Adrenal gland (tissue), 9 donors: ENCODE measurements at regions not wholly inside any gene's neighbourhood (a gene's known extent, or its start where the extent isn't known, plus 50 kb on each side); places are given as distances from the start of the nearest gene placed in this dataset.

Experiments
- DNase-seq, 7 donors: peaks; one replicate each; pipeline ENCODE4 v3.0.0-alpha.2; 2019 to 2020
- H3K27ac ChIP-seq, 5 donors: fragments of 200-600 bp; sonication (generic) in 4 of 5; 1 replicate in 3 of 5; 2 replicates in 2 of 5; pipeline versions ENCODE4 v1.5.1 to v1.8.0; 2016 to 2020; ENCODE audit warnings: mild to moderate bottlenecking in 1 of 5
- H3K27me3 ChIP-seq: fragments of 200-600 bp; 2 replicates; pipeline ENCODE4 v1.8.0; 2021
- H3K36me3 ChIP-seq, 2 donors: fragments of 200-600 bp; replicated peaks in 1 of 2; 1 replicate in 1 of 2; 2 replicates in 1 of 2; pipeline versions ENCODE4 v1.5.1 to v1.8.0; 2018 to 2022
- H3K4me1 ChIP-seq, 2 donors: fragments of 200-600 bp; replicated peaks in 1 of 2; 1 replicate in 1 of 2; 2 replicates in 1 of 2; pipeline versions ENCODE4 v1.5.1 to v1.8.0; 2018 to 2021
- H3K4me3 ChIP-seq, 4 donors: fragments of 200-600 bp; sonication (generic) in 3 of 4; one replicate each; pipeline ENCODE4 v1.5.1; 2016 to 2018
- H3K9me3 ChIP-seq, 3 donors: fragments of 200-600 bp; sonication (generic) in 1 of 3; replicated peaks in 1 of 3; 1 replicate in 2 of 3; 2 replicates in 1 of 3; pipeline versions ENCODE4 v1.5.1 to v1.8.0; 2016 to 2021
- CTCF ChIP-seq, 6 experiments: fragments of 450-650 bp in 4 of 6; fragments of 200-600 bp in 2 of 6; sonication (generic) in 1 of 6; IDR thresholded peaks; 1 replicate in 5 of 6; 2 replicates in 1 of 6; pipeline versions ENCODE4 v1.5.1 to v1.8.0; 2016 to 2021; ENCODE audit warnings: antibody characterized with exemption in 6 of 6, mild to moderate bottlenecking in 2 of 6, moderate library complexity in 1 of 6
- POLR2A ChIP-seq, 2 donors: fragments of 450-650 bp; IDR thresholded peaks; one replicate each; pipeline ENCODE4 v1.6.1; 2017; ENCODE audit warnings: antibody characterized with exemption in 2 of 2, mild to moderate bottlenecking in 2 of 2, moderate library complexity in 1 of 2
- WGBS, 4 donors: extraction: QIAGEN DNeasy Blood & Tissue Kit in 2 of 4; methylation state at CpG; one replicate each; pipeline versions ENCODE4 v1.1.5 to v1.1.7; 2013 to 2017; 5-methylcytosine and 5-hydroxymethylcytosine counted together
- intact Hi-C, 2 donors: fragments of 100-400 bp; cut with DNase I; formaldehyde crosslinking; loops; one replicate each; pipeline versions ENCODE4 v1.14.1 to v1.15.0; 2022 to 2023
- donor health status: healthy with polysubstance abuse.
- donor health status: Bipolar disorder and iron deficiency.
- donor health status: DM: yes; HTN: yes; CAD: no.
- donor health status: DM: no; HTN: no; CAD: no.
- donor health status: DM: no; HTN: no; CAD: no.

- intact Hi-C loops, result no loop called here
- Histone ChIP-seq H3K27me3 (no peaks in the 10 kb centered on the region), H3K9me3 (no peaks in the 10 kb centered on the region), H3K27ac (no peak overlapping the region), H3K36me3 (no peaks in the 10 kb centered on the region), H3K4me3 (no peak overlapping the region), H3K4me1 (no peaks in the 10 kb centered on the region)
- no peak for TF ChIP-seq CTCF (IDR thresholded peaks at IDR 0.05)
- TF ChIP-seq POLR2A (IDR thresholded peaks at IDR 0.05), result no peak
- no peak for DNase-seq
- 68 to 71% (median 69%) methylated on average over 1 of the region's 1 CpG for WGBS, 4 donors
Measured at GRCh38 chr6:114432400-114432799, 89.6 kb upstream of the HS3ST5 start.

GRCh38 chr6:114431641-114432040 is 88.8 kb upstream of the HS3ST5 start:
- no peak for DNase-seq
- H3K27ac ChIP-seq, result no peak overlapping the region
- WGBS, 4 donors, result 79 to 87% (median 84%) methylated on average over 1 of the region's 1 CpG
- no peak overlapping the region for H3K4me3 ChIP-seq
- TF ChIP-seq POLR2A (IDR thresholded peaks at IDR 0.05), result no peak
- no peak for TF ChIP-seq CTCF (IDR thresholded peaks at IDR 0.05)
- no peaks in the 10 kb centered on the region for H3K4me1 ChIP-seq
- no peaks in the 10 kb centered on the region for H3K9me3 ChIP-seq
- intact Hi-C loops, result no loop called here
- H3K27me3 ChIP-seq, result no peaks in the 10 kb centered on the region
- H3K36me3 ChIP-seq, result no peaks in the 10 kb centered on the region

- H3K4me1 ChIP-seq, result no peaks in the 10 kb centered on the region
- no peak overlapping the region for H3K27ac ChIP-seq
- TF ChIP-seq POLR2A (IDR thresholded peaks at IDR 0.05) (no peak), CTCF (IDR thresholded peaks at IDR 0.05) (no peak)
- no peak overlapping the region for H3K4me3 ChIP-seq
- H3K27me3 ChIP-seq, result no peaks in the 10 kb centered on the region
- WGBS, 4 donors, result 50 to 56% (median 51%) methylated on average over 4 of the region's 4 CpGs
- DNase-seq, result no peak
- intact Hi-C loops, result no loop called here
- no peaks in the 10 kb centered on the region for H3K9me3 ChIP-seq
- no peaks in the 10 kb centered on the region for H3K36me3 ChIP-seq
Measured at GRCh38 chr6:114430534-114431124, 87.8 kb upstream of the HS3ST5 start.

GRCh38 chr6:114428341-114428740 is 85.5 kb upstream of the HS3ST5 start:
- TF ChIP-seq CTCF (IDR thresholded peaks at IDR 0.05), result no peak
- TF ChIP-seq POLR2A (IDR thresholded peaks at IDR 0.05), result no peak
- H3K4me3 ChIP-seq, result no peak overlapping the region
- no peaks in the 10 kb centered on the region for H3K36me3 ChIP-seq
- WGBS, 4 donors, result 69 to 85% (median 77%) methylated on average over 2 of the region's 2 CpGs
- no peaks in the 10 kb centered on the region for H3K27me3 ChIP-seq
- no peaks in the 10 kb centered on the region for H3K9me3 ChIP-seq
- no peak for DNase-seq
- H3K4me1 ChIP-seq, result no peaks in the 10 kb centered on the region
- intact Hi-C loops, result no loop called here
- no peak overlapping the region for H3K27ac ChIP-seq
